ENCODE measurements at regions not wholly inside any gene's neighbourhood (a gene's known extent, or its start where the extent isn't known, plus 50 kb on each side); places are given as distances from the start of the nearest gene placed in this dataset.

- H3K9me3 Mint-ChIP-seq (ENCODE audit: unreplicated experiment) = no peaks in the 10 kb centered on the region
- H3K27me3 ChIP-seq (ENCODE audit: insufficient read depth, low read length) = no peaks in the 10 kb centered on the region
- no peak overlapping the region for H2AFZ ChIP-seq (ENCODE audit: low read depth, low read length)
- H3K4me2 ChIP-seq (ENCODE audit: low read length) = no peak overlapping the region
- H3K79me2 ChIP-seq (ENCODE audit: insufficient read depth, low read length) = no peaks in the 10 kb centered on the region
- H3K27ac ChIP-seq (ENCODE audit: low read depth, low read length) = no peak overlapping the region
- no peak overlapping the region for H3K27ac Mint-ChIP-seq (ENCODE audit: unreplicated experiment)
- FAIRE-seq (no peak), DNase-seq (ENCODE audit: low read depth) (peak; percentile 47)
- no peak overlapping the region for H3K4me3 ChIP-seq (ENCODE audit: insufficient read depth, low read depth, low read length)
- no peaks in the 10 kb centered on the region for H3K9me3 ChIP-seq (ENCODE audit: insufficient read depth, low read depth, low read length)
- no peak for TF ChIP-seq EZH2 (IDR thresholded peaks at IDR 0.05; ENCODE audit: insufficient read depth, low read length)
- TF ChIP-seq, protein P1, sequence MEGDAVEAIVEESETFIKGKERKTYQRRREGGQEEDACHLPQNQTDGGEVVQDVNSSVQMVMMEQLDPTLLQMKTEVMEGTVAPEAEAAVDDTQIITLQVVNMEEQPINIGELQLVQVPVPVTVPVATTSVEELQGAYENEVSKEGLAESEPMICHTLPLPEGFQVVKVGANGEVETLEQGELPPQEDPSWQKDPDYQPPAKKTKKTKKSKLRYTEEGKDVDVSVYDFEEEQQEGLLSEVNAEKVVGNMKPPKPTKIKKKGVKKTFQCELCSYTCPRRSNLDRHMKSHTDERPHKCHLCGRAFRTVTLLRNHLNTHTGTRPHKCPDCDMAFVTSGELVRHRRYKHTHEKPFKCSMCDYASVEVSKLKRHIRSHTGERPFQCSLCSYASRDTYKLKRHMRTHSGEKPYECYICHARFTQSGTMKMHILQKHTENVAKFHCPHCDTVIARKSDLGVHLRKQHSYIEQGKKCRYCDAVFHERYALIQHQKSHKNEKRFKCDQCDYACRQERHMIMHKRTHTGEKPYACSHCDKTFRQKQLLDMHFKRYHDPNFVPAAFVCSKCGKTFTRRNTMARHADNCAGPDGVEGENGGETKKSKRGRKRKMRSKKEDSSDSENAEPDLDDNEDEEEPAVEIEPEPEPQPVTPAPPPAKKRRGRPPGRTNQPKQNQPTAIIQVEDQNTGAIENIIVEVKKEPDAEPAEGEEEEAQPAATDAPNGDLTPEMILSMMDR (IDR thresholded peaks at IDR 0.05; ENCODE audit: insufficient read depth, low read depth, low read length) = no peak
- no peak overlapping the region for H3K4me3 Mint-ChIP-seq (ENCODE audit: unreplicated experiment)
- no peaks in the 10 kb centered on the region for H3K36me3 ChIP-seq (ENCODE audit: insufficient read depth, low read length)
- H4K20me1 ChIP-seq (ENCODE audit: insufficient read depth, low read length) = no peaks in the 10 kb centered on the region
- H3K9ac ChIP-seq (ENCODE audit: low read length) = no peak overlapping the region
- H3K27me3 Mint-ChIP-seq (ENCODE audit: low read depth, unreplicated experiment) = peaks cover 3% of the 10 kb centered on the region
- no peaks in the 10 kb centered on the region for H3K36me3 Mint-ChIP-seq (ENCODE audit: low read depth, unreplicated experiment)
- H3K4me1 ChIP-seq (ENCODE audit: insufficient read depth, low read length) = peaks cover 5% of the 10 kb centered on the region
- H3K4me1 Mint-ChIP-seq (ENCODE audit: low read depth, unreplicated experiment) = peaks cover 4% of the 10 kb centered on the region
These were observed 76.8 kb upstream of the SIMC1 start for GRCh38 chr5:176161431-176161830.

DNA sequence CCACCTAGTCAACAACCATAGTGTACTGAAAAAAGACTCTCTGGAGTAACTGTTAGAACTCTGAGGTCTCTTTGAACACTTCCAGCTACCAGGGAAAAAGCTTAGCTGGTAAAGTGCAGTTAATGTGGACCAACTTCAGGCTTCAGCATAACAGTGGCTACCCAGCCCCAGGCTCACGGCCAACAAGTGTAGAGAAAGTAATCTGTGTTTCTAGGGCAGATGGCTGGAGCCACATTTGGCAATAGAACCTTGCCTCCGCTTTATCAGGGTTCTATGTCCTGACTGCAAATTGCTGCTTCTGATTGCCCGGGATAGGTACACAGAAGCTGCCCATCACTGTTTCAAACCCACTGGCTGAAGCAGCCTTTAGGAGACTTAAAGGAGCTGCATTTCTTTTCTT lies 76.0 kb upstream of the SIMC1 start:
- Mint-ChIP-seq H3K27me3 (ENCODE audit: low read depth, unreplicated experiment) (peaks cover 3% of the 10 kb centered on the region), H3K4me1 (ENCODE audit: low read depth, unreplicated experiment) (peaks cover 4% of the 10 kb centered on the region), H3K27ac (ENCODE audit: unreplicated experiment) (no peak overlapping the region), H3K36me3 (ENCODE audit: low read depth, unreplicated experiment) (no peaks in the 10 kb centered on the region), H3K4me3 (ENCODE audit: unreplicated experiment) (no peak overlapping the region), H3K9me3 (ENCODE audit: unreplicated experiment) (no peaks in the 10 kb centered on the region)
- H3K4me1 ChIP-seq (ENCODE audit: insufficient read depth, low read length) = peaks cover 5% of the 10 kb centered on the region
- H3K27ac ChIP-seq (ENCODE audit: low read depth, low read length) = no peak overlapping the region
- no peaks in the 10 kb centered on the region for H3K79me2 ChIP-seq (ENCODE audit: insufficient read depth, low read length)
- no peaks in the 10 kb centered on the region for H3K9me3 ChIP-seq (ENCODE audit: insufficient read depth, low read depth, low read length)
- H3K4me3 ChIP-seq (ENCODE audit: insufficient read depth, low read depth, low read length) = no peak overlapping the region
- TF ChIP-seq EZH2 (IDR thresholded peaks at IDR 0.05; ENCODE audit: insufficient read depth, low read length) = no peak
- TF ChIP-seq, protein P1 (IDR thresholded peaks at IDR 0.05; ENCODE audit: insufficient read depth, low read depth, low read length) = no peak
- no peak overlapping the region for H2AFZ ChIP-seq (ENCODE audit: low read depth, low read length)
- DNase-seq (ENCODE audit: low read depth) (peak; percentile 28), FAIRE-seq (no peak)
- no peaks in the 10 kb centered on the region for H4K20me1 ChIP-seq (ENCODE audit: insufficient read depth, low read length)
- no peak overlapping the region for H3K4me2 ChIP-seq (ENCODE audit: low read length)
- no peaks in the 10 kb centered on the region for H3K27me3 ChIP-seq (ENCODE audit: insufficient read depth, low read length)
- H3K36me3 ChIP-seq (ENCODE audit: insufficient read depth, low read length) = no peaks in the 10 kb centered on the region
- H3K9ac ChIP-seq (ENCODE audit: low read length) = no peak overlapping the region

DNA sequence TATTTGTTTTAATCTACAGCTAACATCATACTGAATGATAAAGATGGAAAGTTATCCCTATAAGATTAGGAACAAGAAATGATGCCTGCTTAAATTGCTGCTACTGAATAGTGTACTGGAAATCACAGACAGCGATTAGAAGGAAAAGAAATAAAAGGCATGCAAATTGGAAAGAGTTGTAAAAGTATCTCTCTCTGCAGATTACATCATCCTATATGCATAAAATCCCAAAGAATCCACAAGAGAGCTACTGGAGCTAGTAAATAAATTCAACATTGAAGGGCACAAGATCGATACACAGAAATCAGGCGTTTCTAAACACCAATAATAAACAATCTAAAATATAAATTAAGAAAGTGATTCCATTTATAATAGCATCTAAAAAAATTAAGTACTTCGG lies 75.3 kb upstream of the SIMC1 start:
- TF ChIP-seq, protein P1 (IDR thresholded peaks at IDR 0.05; ENCODE audit: insufficient read depth, low read depth, low read length) = no peak
- TF ChIP-seq EZH2 (IDR thresholded peaks at IDR 0.05; ENCODE audit: insufficient read depth, low read length) = no peak
- Mint-ChIP-seq H3K27ac (ENCODE audit: unreplicated experiment) (no peak overlapping the region), H3K4me3 (ENCODE audit: unreplicated experiment) (no peak overlapping the region), H3K9me3 (ENCODE audit: unreplicated experiment) (no peaks in the 10 kb centered on the region), H3K4me1 (ENCODE audit: low read depth, unreplicated experiment) (peaks cover 4% of the 10 kb centered on the region), H3K27me3 (ENCODE audit: low read depth, unreplicated experiment) (peaks cover 3% of the 10 kb centered on the region), H3K36me3 (ENCODE audit: low read depth, unreplicated experiment) (no peaks in the 10 kb centered on the region)
- H4K20me1 ChIP-seq (ENCODE audit: insufficient read depth, low read length) = no peaks in the 10 kb centered on the region
- no peaks in the 10 kb centered on the region for H3K9me3 ChIP-seq (ENCODE audit: insufficient read depth, low read depth, low read length)
- H3K36me3 ChIP-seq (ENCODE audit: insufficient read depth, low read length) = no peaks in the 10 kb centered on the region
- no peaks in the 10 kb centered on the region for H3K27me3 ChIP-seq (ENCODE audit: insufficient read depth, low read length)
- H3K4me1 ChIP-seq (ENCODE audit: insufficient read depth, low read length) = peaks cover 3% of the 10 kb centered on the region
- no peak overlapping the region for H3K4me2 ChIP-seq (ENCODE audit: low read length)
- no peak overlapping the region for H3K4me3 ChIP-seq (ENCODE audit: insufficient read depth, low read depth, low read length)
- DNase-seq (ENCODE audit: low read depth) (no peak), FAIRE-seq (no peak)
- H3K9ac ChIP-seq (ENCODE audit: low read length) = no peak overlapping the region
- H2AFZ ChIP-seq (ENCODE audit: low read depth, low read length) = no peak overlapping the region
- H3K27ac ChIP-seq (ENCODE audit: low read depth, low read length) = no peak overlapping the region
- H3K79me2 ChIP-seq (ENCODE audit: insufficient read depth, low read length) = no peaks in the 10 kb centered on the region
